ENCODE measurements at regions not wholly inside any gene's neighbourhood (a gene's known extent, or its start where the extent isn't known, plus 50 kb on each side); places are given as distances from the start of the nearest gene placed in this dataset.

- TF ChIP-seq CTCF (IDR thresholded peaks at IDR 0.05; ENCODE audit: low read length) (no peak), EZH2 (optimal IDR thresholded peaks at IDR 0.05; ENCODE audit: low read depth, low read length) (no peak), EZH2phosphoT487 (IDR thresholded peaks at IDR 0.05; ENCODE audit: low read length) (no peak)
Observed at GRCh38 chr5:39494534-39494933, 69.8 kb upstream of the DAB2 start.

Measured in MM.1S (cell line).